HG02642 (cell line): ENCODE measurements at regions not wholly inside any gene's neighbourhood (a gene's known extent, or its start where the extent isn't known, plus 50 kb on each side); places are given as distances from the start of the nearest gene placed in this dataset.

Source experiments
- ATAC-seq: cut with Tn5 transposase; IDR thresholded peaks from one replicate; pipeline ENCODE4 v1.9.1; 2021; ENCODE audit warnings: mild to moderate bottlenecking; ENCODE audit not compliant: unreplicated experiment, poor library complexity

DNA sequence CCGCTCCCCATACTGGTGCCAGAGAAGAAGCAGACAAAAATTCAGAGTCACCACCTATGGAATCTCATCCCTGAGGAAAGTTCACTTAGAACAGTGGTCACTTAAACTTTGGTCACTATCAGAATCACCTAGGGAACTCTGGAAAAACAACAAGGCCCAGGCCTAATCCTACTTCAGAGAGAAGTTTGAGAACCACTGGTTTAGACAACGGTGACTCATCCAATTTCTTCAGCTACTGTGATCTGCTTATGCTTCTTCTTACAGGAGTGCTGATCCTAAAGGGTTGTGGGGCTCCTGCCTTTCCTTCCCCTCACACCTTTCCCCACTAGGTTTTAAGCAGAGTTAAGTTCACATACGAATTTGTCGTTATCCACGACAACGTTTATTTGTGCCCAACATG lies 194.7 kb upstream of the KLF4 start:
- ATAC-seq: no peak

DNA sequence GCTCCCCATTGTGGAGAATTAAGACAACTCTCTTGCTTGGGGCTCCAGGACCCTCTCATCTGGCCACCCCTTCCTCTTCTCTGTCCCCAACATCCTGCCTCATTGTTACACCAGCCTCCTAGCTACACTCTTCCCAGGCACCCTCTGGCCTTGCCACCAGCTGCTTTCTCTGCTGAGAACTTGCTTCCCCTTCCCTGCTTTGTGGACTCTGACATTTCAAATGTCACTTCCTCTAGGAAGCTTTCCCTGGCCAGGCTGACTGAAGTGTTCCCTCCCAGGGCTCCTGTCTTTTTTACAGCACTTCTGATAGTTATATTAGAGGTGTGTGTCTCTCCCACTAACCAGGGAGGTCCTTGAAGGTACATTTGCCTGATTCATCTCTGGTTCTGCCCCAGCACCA lies 194.0 kb upstream of the KLF4 start:
- no peak for ATAC-seq

DNA sequence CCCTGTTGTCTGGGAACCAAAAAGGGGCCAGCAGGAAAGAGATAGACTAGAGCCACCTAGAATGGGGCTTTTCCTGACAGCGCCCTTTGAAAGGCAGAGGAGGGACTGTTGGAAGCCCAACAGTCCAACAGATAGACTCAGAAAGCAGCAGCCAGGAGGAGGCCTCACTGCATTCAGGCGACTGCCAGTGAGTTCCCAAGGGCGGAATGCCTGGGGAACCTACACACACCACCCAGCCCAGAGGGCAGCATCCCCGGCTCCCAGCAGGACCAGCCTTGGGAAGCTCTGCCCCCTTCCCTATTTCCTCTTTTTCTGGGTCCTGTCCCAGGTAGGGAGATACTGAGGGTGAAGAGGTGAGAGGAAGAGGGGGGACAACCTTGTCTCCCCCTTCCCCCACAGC lies 192.4 kb upstream of the KLF4 start:
- ATAC-seq: no peak

DNA sequence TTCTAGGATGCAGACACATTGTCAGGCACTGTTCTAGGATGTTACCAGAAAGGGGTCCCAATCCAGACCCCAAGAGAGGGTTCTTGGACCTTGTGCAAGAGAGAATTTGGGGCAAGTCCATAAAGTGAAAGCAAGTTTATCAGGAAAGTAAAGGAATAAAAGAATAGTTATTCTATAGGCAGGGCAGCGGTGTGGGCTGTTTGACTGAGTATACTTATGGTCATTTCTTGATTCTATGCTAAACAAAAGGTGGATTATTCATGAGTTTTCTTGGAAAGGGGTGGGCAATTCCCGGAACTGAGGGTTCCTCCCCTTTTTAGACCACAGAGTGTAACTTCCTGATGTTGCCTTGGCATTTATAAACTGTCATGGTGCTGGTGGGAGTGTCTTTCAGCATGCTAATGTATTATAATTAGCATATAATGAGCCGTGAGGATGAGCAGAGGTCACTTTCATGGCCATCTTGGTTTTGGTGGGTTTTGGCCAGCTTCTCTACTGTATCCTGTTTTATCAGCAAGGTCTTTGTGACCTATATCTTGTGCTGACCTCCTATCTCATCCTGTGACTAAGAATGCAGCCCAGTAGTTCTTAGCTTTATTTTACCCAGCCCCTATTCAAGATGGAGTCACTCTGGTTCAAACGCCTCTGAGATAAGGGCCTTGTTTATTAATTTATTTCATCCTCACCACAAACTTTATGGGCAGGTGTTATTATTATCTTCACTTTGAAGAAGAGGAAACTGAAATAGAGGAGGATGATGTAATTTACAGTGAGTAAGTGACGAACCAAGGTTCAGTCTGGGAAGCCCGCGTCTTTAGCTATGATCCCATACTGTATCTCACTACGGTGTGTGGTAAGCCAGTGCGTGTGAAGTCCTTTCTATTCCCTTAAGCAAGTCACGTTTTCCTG lies 186.0 kb upstream of the KLF4 start:
- ATAC-seq: no peak

DNA sequence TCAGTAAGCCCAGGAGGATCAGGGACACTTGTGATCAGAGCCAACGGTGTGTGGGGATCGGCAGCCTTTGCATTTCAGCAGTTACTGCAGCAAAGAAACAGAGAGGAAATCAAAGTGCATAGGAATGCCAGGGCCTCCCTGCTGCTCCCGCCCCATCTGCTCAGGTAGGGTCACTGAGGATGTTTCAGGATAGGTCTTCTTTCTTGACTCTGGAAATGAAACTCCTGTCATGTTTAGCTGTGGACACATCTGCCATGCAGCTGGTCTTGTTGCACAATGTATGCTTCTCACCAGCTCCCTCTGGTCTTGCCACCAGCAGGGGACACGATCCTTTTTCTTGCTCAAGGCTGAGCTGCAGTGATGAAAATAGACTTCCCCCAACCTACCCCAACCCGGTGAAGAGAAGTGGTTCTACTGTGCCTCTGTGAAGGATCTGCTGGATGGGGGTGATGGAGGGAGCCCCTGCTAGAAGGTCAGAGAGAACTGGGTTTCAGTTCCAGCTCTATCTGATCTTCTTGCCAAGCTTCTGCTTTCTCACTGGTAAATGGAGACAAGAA lies 185.2 kb upstream of the KLF4 start:
- no peak for ATAC-seq

DNA sequence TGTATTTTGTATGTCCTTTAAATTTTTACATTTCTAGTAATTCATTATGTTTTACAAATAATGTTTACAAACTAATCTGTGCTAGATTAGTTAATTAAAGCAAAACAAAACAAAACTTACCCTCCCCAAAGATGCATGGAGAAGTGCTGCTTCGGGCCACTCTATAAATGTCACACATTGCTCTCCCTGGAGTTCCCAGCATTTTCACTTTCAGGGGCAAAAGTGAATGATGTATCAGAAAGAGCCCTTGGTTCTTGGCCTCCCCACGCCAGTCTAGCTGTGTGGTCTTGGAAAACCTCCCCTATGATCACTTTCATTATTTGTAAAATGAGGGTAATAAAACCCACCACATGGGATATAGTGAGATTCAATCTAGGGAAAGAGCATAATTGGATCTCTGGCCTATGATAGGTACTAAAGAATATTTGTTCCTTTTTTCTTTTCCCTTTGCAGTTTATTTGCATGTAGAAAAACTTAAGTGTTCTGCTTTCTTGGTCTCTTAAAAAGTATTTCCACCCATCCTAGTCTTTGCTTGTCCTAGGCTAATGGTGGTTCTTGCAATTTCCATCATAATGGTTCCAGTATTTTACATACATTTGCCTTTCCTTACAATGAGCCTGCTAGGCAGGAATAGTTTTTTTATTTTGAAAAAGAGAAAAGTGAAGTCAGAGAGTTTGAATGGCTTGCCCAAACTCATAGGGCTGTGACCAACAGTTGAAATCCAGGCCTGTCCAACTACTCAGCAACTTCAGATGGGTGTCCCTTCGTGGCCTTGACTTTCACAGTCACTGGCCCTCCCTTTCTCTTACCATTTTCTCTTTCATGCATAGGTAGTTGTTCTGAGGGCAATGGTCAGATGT lies 184.5 kb upstream of the KLF4 start:
- ATAC-seq: no peak

DNA sequence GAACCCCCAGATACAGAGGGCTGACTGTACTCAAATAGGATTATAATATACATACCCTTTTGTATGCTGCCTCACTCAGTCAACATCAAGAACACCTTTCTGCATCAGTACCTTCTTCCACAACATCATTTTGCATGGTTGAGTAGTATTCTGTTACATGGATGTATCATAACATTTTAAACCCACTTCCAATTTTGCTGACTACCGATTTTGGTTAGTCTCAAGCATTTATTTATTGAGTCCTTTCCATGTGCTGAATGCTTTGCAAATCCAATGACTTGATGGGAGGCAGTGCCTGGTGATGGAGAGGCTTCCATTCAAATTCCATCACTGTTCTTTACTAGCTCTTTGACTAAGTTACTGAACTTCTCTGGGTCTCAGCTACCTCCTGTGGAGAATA lies 182.0 kb upstream of the KLF4 start:
- ATAC-seq: no peak

DNA sequence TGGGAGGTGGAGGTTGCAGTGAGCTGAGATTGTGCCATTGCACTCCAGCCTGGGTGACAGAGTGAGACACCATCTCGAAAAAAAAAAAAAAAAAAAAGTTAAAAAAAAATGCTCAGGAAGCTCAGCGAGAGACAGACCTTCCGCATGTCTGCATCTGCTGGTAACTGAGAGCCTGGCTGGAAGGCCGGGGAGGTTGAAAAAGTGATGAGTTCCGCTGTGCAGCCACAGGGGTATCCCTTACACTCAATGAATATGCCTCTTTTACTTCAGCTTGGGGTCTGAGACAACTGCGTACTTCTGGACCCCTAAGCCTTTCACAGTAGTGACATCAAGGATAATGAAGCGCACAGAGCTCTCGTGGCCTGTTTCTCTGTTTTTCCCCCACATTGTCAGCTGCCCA lies 179.9 kb upstream of the KLF4 start:
- ATAC-seq: no peak

DNA sequence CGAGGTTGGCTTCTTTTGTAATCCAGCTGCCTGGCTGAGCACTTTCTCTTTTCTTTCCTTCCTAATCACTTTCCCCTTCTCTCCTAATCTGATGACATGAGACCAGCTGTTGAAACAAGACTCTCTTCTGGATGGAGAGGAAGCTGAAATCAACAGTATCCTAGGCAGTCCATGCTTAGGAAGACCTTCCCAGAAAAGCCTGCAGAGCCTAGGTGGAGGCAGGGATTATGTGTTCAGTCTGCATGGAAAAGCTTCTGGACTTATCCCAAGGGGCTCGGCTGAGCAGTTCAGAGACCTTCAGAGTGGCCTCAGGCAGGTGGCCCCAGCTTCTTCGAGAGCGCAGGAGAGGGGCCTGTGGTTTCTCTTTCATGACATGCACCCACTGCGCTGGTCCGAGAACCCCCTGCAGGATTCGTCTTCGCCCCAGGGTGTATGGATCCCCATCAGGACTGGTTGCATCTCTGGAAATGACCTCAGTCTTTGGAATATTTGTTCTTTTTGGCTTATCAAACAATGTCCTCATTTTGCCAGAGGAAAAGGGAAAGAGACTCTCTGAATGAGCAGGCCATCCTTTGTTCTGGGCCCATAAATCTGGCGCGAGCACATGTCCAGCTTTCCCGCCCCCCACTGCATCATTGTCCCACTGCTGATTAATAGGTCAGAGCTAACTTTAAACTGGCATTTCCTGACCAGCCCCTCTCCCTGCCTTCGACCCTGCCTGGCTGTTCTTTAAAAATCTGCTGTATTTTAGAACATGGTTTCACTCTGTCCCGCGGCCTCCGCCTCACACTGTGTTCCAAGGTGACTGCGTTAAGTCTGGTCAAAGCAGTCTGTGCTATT lies 177.9 kb upstream of the KLF4 start:
- no peak for ATAC-seq

DNA sequence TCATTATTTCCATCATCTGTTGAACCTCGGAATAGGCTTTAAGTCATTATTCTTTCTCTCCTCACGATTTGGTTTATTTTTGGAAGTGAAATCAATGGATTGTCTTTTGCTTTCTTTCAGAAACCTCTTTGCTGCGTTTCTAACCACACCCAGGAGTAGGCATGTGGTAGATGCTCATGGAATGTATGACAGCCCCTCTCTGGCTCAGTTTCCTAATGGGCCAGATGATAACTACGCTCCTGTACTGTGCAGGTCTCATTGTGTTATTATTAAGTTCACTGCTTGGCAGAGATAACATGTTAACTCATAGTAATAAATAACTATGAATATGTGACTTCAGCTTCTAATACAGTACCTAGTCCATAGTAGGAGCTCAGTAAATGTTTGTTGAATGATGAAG lies 175.5 kb upstream of the KLF4 start:
- no peak for ATAC-seq

DNA sequence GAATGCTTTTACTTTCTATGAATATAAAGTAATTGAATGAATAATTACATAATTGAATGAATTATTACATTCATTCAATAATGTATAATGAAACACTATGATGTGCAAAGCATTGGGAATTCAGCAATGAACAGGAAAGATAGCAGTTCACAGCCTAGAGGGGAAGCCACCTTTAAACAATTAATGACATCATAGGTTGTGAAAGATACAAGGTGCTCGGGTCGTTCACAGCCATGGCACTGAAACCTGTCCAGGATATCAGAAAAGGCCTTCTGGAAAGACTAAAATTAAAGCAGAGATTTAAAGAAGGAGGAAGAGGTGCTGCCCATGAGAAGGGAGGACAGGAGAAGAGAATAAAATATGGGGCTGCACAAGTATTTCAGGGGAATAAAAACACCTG lies 171.4 kb upstream of the KLF4 start:
- ATAC-seq: no peak

DNA sequence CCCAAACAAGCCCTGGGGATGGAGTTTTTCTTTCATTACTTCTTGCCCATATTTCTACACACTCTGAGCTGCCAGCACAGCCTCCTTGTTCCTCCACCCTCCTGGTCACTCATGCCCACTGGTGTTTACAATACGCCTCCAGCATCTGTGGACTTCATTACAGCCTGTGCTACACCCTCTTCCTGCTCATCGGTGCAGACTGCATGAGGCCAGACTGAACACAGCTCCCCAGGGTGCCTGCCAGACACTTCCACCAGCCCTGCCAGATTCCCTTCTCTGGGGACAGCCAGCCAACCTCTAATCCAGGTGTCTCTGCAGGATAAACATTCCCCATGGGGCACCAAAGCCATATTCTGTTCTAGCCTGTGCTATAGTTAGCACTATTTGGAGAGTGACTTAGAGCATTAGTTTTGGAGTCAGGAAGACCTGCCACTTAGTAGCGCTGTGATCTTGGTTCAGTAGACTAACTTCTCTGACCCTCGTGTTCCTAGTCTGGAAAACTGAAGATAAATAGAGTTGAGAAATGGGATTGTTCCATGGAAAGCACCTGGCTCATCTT lies 163.8 kb upstream of the KLF4 start:
- ATAC-seq: no peak

DNA sequence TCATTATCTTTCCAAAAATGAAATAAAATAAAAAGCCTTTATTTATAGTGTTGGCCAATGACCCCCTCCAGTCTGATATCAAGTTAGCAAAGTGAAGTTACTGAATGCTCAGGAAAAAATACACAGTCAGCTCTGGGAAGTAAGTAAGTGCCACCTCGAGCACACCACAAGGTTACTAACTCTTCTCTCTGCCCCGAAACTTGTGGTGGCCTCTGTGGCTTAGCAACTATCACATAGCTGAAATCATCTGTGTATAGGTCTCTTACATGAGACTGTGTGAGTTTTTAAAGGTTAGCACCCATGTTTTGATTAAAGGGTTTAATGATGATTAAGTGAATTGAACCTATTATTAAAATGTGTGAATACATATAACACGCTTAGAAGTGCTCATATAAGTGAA lies 161.4 kb upstream of the KLF4 start:
- ATAC-seq: no peak

DNA sequence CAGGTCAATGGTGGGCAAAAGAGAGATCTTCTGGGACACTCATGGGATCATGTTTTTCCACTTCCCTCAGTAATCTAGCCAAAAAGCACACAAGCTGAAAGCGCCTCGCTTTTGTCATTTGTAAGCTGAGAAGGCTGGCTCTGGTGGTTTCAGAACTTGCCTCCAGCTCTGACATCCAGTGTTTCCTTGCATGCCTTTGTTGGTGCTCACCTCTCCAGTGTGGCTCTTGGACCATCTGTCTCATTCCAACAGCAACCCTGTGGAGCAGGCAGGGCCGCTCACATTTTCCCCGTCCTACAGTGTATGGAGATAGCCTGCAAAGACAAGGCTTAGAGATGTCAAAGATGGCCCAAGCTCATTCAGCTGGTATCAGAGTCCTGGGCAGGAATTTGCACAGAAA lies 160.8 kb upstream of the KLF4 start:
- ATAC-seq: no peak

DNA sequence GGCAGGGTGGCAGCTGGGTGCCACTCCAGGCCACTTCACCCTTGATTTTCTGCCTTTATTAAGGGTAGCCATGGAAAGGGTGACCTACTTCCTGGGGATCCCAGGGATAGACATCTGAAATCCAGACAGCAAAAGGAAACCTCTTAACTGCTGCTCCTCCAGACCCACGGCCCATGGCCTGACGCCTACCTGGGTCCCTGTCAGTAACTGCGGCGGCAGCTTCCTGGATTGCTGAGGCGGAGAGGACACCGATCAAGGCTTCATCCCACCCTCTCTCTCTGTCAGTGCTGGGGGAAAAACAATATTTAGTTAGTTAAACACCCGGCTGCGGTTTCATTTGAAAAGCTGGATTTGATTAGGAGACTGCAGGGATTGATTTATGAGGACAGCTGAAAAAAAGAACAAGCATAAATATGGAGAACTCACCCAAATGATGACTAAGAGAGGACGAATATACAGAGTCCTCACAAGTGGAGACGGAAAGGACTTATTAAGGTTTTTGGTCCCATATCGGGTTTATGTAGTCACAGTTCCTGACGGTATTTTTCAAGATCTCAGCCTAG lies 158.7 kb upstream of the KLF4 start:
- ATAC-seq: no peak

DNA sequence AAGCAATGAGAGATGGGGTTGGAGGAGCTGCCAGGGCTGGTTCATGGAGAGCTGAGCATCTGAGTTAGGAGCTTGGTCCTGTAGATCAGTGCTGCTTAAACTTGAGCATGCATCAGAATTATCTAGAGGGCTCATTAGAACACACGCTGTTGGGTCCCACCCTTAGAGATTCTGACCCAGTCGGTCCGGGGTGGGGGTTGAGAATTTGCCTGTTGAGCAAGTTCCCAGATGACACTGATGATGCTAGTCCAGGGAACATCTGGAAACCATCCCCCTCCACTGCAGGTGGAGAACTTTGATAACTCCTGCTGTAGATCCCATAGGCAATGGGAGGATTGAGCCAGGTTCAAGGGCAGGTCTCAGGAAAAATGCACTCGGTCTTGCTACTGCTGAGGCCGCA lies 158.0 kb upstream of the KLF4 start:
- ATAC-seq: no peak

DNA sequence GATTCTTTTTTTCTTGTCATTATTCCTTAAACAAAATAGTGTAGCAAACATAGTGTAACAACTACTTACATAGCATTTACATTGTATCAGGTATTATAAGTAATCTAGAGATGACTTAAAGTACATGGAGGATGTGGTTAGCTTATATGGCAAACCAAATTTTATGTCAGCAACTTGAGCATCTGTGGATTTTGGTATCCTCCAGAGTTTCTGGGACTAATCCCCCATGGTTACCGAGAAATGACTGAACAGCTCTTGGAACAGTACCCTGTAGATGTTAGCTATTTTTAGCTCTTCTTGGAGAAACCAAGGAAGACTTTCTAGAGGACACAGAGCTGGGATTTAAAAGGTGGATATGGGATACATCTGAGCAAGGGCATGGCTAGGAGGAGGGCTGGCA lies 157.6 kb upstream of the KLF4 start:
- ATAC-seq: no peak

DNA sequence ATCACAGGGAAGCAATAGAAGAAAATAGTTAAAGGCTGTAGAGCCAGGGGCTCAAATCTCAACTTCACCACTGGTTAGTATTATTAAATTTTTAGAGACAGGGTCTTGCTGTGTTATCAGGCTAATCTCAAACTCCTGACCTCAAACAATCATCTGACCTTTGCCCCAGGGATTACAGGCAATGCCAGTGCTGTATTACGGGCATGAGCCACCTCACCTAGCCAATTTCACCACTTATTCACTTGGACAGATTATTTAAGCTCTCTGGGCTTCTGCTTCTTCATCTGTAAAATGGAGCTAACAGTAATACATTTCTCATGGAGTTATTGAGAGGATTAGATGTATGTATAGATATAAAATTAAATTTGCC lies 155.9 kb upstream of the KLF4 start:
- no peak for ATAC-seq

DNA sequence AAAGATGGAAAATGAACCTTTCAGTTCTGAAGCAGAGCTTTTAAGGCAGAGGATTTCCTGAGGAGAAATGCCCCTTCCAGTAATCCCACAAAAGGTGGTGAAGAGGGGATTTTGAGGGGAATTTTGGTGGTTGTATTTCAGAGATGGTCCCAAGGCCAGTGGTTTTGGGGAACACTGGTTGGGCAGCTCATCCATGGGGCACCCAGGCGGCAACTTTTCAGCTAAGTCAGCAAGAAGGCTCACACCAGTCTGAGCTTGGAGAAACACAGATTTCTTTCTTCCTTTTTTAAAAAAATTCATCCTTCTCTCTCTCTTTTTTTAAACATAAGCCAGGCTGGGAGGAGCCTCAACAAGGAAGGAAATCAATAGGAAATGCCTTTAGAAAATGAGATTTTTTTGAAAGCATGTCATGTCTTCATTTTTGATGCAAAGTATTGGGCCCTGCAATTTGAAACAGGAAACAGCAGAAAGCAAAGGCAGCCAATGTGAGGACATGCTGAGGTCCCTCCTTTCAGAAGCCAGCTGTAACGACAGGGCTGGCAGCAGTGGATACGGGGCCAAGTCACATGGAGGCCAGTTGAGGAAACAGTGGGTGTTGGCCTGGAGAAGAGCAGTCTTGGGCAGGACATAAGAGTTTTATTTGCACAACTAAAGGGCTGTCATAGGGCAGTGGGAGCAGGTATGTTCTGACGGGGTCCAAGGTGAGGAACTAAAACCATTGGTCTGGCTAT lies 155.3 kb upstream of the KLF4 start:
- ATAC-seq: no peak
